Fibroblast of mammary gland (primary cell): ENCODE measurements at regions not wholly inside any gene's neighbourhood (a gene's known extent, or its start where the extent isn't known, plus 50 kb on each side); places are given as distances from the start of the nearest gene placed in this dataset.

Source experiments
- DNase-seq: peaks from one replicate; pipeline ENCODE4 v3.0.0-alpha.2; 2010; ENCODE audit warnings: low read depth
- H3K4me3 ChIP-seq: 2 replicates; pipeline ENCODE4 v1.5.1; 2011; ENCODE audit warnings: low read depth, mild to moderate bottlenecking, low read length, moderate library complexity; ENCODE audit not compliant: control insufficient read depth
- CTCF ChIP-seq: conservative IDR thresholded peaks from 2 replicates; pipeline ENCODE4 v1.5.1; 2011; ENCODE audit warnings: low read depth, low read length, inconsistent platforms; ENCODE audit not compliant: control insufficient read depth, insufficient read depth

GRCh38 chr16:79543219-79543618, 57.3 kb downstream of the MAF start:
- no peak for TF ChIP-seq CTCF
- no peak for DNase-seq
- H3K4me3 ChIP-seq, result no peak overlapping the region

- no peak for DNase-seq
- H3K4me3 ChIP-seq, result no peak overlapping the region
- TF ChIP-seq CTCF, result no peak
Observed at GRCh38 chr16:79542237-79542774, 58.2 kb downstream of the MAF start.

GRCh38 chr16:79540825-79541595, 59.5 kb downstream of the MAF start:
- DNase-seq, result no peak
- TF ChIP-seq CTCF, result no peak
- no peak overlapping the region for H3K4me3 ChIP-seq

- no peak overlapping the region for H3K4me3 ChIP-seq
- DNase-seq, result no peak
- TF ChIP-seq CTCF, result no peak
Observed at GRCh38 chr16:79537584-79537983, 63.0 kb downstream of the MAF start.

GRCh38 chr16:79536958-79537357, 63.6 kb downstream of the MAF start:
- H3K4me3 ChIP-seq, result no peak overlapping the region
- no peak for DNase-seq
- TF ChIP-seq CTCF, result no peak

- DNase-seq, result no peak
- no peak overlapping the region for H3K4me3 ChIP-seq
- no peak for TF ChIP-seq CTCF
Observed at GRCh38 chr16:79535130-79535529, 65.4 kb downstream of the MAF start.
